ENCODE measurements at regions not wholly inside any gene's neighbourhood (a gene's known extent, or its start where the extent isn't known, plus 50 kb on each side); places are given as distances from the start of the nearest gene placed in this dataset.
"Not testable (repeated sequence)": the region's sequence is repeated elsewhere in the genome, so short reads cannot be mapped to it uniquely, and the experiment has no call there.

- DNase-seq (ENCODE audit: low spot score) = no peak
Measured at GRCh38 chr4:81673961-81674360, 202.3 kb upstream of the RASGEF1B start.

- DNase-seq (ENCODE audit: low spot score) = not testable (repeated sequence)
Measured at GRCh38 chr4:81668328-81668727, 196.6 kb upstream of the RASGEF1B start.

DNA sequence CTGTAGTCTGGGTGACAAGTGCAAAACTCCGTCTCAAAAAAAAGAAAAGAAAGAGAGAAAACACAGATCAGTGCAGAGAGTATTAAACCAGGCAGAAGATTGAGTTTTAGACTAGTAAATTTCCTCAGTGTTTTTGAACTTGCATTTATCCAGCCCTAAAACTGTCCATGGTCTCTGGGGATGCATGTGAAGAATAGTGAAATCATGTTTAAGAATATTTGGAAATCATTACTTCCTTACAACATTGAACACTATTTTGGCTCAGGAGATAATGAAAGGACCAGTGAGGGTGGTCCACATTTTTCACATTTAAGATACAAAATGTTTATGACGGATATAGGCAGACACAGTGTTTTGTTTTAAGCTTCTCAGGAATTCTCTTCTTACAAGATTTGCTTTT lies 195.8 kb upstream of the RASGEF1B start:
- DNase-seq (ENCODE audit: low spot score) = no peak

GRCh38 chr4:81666491-81666890 lies 194.8 kb upstream of the RASGEF1B start:
- no peak for DNase-seq (ENCODE audit: low spot score)

DNA sequence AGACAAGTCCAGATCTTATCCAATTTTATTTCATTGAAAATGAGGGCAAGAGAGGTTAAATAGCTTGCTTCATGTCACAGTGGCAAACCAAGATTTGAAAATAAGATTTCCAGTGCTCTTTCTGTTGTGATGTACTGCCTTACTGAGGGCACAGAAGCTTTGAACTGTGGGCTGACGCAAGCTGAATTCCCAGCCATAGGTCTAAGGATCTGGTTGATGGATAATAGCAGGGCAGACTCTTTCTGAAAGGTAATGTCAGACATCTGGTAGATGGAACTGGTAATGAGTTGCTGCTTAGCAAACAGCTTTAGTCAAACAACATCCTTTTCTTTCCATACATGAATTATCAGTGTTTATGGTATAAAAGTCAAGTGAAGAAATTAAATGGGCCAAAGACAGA lies 193.9 kb upstream of the RASGEF1B start:
- no peak for DNase-seq (ENCODE audit: low spot score)

DNA sequence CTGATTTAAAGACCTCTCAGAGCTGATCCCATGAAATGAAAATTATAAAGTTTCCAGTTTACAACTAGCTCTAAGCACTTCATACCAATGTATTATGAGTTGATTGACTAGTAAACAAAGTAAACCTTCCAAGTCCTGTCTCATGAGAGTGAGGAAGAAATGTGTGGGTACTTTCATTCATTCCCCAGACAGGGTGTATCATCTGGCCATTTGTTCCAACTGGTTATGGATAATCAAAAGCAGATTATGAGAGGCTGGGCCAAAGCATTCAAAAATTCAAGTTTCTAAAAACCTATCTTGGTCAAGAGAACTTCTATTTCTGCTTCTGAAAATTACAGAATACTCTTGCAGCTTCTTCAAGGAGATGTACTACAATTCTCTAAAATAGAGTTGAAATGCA lies 193.3 kb upstream of the RASGEF1B start:
- no peak for DNase-seq (ENCODE audit: low spot score)

- DNase-seq (ENCODE audit: low spot score) = no peak
Measured at GRCh38 chr4:81664079-81664478, 192.4 kb upstream of the RASGEF1B start.

- DNase-seq (ENCODE audit: low spot score) = no peak
Measured at GRCh38 chr4:81663368-81663767, 191.7 kb upstream of the RASGEF1B start.

- DNase-seq (ENCODE audit: low spot score) = no peak
Measured at GRCh38 chr4:81659051-81659450, 187.3 kb upstream of the RASGEF1B start.

DNA sequence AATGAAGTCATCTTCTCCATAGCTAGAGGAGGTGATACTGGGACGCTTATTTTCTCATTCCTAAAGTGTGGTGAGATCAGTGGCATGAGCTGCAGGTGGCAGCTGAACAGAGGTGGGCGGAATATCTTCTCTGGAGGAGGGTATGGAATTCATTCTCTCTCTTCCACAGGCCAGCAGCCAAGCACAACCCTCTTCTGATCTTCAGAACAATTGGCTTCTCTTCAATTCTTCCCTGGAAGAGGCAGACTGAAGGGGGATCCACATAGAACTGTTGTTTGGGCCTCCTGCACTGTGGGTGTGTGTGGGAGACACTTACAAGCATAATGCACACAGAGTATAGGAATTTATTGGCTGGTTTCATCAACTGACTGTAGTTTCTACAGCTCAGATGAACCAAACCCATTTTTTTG lies 180.4 kb upstream of the RASGEF1B start:
- DNase-seq (ENCODE audit: low spot score) = peak; percentile 26

DNA sequence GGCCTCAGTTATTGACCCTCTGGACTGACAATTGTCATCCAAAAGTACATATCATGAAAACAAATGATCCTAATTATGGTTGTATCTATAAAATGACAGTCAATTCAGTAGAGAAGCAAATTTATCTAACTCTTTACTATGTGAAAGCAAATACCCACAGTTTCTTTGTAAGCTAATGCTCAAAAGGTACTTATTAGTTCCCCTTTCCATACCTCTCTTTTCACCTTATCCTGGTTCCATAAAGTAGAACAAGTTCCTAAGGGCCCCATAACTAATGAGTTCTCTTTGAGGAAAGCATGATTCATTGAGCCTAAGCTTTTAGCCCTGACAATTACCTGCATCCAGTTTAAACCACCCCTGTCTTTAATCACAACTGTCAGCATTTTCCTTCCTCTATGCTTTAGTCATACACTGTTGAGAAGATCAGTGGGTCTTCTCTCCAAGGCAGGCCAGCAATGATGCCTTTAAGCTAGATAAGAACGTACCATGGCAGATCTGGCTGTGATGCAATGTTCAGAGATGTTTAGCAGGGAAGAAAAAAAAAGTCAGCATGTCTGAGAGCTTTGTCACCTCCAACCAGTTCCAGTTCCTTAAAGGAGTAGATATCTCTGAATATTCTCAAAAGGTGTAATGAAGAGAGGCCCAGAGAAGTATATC lies 179.7 kb upstream of the RASGEF1B start:
- DNase-seq (ENCODE audit: low spot score) = no peak

- no peak for DNase-seq (ENCODE audit: low spot score)
Measured at GRCh38 chr4:81650606-81651242, 179.0 kb upstream of the RASGEF1B start.

DNA sequence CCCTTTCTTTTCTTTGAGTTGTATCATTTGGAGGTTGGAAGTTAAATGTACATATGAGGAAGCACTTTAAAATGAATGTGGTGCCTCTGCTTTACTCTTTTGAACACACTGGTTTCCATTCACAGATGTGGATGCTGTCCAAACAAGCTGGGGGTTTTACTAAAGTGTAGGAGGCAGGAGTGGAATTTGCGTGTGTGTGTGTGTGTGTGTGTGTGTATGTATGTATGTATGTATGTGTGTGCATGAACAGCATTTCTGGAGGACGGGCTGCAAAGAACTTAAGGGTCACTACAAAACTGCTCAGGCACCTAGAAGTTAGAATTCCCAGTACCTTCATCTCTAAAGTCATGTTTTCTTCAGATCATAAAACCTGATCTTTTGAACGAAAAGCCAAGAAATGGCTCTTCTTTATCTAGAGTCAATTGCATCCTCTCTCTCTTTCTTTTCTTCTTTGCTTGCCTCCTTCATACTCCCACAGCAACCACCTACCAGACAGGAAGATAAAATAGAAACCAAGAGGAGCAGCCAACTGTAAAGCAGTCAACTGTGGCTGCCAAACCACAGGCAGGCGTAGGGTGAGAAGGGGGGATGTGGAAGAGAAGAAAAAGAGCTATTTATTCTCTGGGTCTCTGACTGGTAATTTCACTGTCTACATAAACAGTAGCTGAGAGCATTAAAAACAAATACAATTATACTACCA lies 177.0 kb upstream of the RASGEF1B start:
- no peak for DNase-seq (ENCODE audit: low spot score)

GRCh38 chr4:81647388-81647787 lies 175.7 kb upstream of the RASGEF1B start:
- no peak for DNase-seq (ENCODE audit: low spot score)

DNA sequence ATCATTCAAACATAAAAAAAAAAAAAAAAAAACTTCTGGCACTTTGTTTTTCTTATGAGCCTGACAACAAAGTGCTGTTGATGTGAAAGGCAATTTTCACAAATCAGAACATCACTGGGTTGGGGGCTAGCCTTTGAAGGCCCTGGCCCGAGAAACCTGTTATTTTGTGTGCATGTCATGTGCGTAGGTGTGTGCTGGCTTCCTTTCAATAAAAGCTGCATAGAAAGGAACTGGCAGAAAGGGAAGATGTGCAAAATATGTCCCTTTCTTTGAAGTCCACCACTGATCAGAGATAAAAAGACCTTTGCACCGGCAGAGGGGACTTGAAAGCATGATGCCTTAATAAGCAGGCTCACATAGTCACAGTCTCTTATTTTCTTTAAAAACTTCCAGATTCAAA lies 170.8 kb upstream of the RASGEF1B start:
- no peak for DNase-seq (ENCODE audit: low spot score)

DNA sequence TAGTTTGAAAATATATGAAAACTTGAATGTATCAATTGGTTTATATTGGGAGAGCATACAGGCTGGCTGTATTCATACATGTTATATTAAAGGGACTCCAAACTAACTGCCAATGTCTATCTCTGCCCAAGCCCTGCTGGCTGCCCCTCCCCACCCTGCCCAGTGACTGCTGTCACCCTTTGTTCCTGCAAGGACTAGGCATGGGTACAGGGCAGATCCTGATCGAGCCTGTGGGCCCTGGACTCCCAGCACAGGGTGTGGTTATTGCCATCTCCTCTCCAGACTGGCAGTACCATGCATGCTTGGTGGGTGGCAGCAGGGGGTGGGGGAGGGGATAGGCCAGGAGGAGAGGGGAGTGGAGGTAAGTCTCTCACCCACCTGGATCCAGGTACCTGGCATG lies 167.5 kb upstream of the RASGEF1B start:
- DNase-seq (ENCODE audit: low spot score) = no peak

DNA sequence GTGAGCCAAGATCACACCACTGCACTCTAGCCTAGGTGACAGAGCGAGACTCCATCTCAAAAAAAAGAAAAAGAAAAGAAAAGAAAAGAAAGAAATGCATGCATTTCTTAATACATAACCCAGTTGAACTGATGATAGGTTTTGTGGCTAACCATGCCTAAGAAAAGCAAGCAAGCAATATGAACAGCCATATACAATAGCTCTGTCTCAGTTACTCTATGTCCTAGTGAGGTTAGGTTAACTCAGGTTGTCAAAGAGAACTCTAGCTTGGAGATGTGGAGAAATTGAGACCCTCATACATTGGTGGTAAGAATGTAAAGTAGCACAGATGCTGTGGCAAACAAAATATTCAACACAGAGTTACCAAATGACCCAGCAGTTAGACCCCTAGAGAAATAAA lies 167.0 kb upstream of the RASGEF1B start:
- DNase-seq (ENCODE audit: low spot score) = no peak

DNA sequence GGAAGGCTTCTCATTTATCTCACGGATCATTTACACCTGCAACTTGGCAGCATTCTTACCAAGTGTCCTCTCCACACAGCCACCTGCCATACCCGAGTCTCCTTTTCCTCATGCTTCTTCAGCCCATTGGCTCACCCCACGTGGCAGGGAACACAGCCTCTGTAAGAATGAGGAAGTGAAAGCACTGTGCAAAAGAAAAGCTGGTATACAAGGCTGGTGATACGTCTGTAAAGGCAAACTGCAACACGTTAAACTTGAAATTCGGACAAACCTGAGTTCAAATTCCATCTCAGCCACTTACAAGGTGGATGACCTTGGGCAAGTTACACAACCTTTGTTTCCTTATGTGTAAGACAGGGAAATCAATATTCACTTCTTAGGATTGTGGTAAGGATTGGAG lies 164.0 kb upstream of the RASGEF1B start:
- peak; percentile 34 for DNase-seq (ENCODE audit: low spot score)

DNA sequence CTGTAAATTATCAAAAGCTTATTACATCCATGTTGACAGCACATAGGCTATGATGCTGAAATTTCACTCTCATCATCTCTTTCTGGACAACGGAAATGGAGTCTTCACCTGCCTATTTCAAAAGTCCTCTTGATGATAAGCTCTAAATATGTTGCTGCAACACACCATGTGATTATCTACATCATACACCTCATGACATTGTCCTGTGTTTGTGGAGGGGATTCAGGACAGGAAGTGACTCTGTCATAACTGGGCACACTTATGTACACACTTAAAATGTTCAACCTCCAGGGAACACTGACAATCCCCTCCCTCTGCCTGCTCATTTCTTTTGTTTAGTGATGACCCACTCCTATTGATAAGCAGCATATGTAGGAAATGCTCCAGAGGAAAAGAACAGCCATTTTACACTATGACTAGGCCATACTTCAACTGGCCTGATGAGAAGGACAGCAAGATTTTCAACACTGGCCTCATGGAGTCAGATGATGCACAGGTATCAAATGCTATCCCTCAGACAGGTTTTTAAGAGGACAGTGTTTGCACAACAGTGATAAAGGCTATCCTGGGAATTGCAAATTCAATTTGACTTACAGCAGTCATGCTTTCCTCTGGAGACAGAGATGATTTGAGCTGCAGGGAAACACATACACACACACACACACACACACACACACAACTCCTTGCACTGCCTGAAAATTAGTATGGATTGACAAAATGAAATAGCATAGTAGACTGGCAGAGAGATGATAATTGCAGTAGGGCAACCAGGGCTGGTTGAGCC lies 163.3 kb upstream of the RASGEF1B start:
- no peak for DNase-seq (ENCODE audit: low spot score)

- DNase-seq (ENCODE audit: low spot score) = no peak
Measured at GRCh38 chr4:81634165-81634564, 162.5 kb upstream of the RASGEF1B start.

DNA sequence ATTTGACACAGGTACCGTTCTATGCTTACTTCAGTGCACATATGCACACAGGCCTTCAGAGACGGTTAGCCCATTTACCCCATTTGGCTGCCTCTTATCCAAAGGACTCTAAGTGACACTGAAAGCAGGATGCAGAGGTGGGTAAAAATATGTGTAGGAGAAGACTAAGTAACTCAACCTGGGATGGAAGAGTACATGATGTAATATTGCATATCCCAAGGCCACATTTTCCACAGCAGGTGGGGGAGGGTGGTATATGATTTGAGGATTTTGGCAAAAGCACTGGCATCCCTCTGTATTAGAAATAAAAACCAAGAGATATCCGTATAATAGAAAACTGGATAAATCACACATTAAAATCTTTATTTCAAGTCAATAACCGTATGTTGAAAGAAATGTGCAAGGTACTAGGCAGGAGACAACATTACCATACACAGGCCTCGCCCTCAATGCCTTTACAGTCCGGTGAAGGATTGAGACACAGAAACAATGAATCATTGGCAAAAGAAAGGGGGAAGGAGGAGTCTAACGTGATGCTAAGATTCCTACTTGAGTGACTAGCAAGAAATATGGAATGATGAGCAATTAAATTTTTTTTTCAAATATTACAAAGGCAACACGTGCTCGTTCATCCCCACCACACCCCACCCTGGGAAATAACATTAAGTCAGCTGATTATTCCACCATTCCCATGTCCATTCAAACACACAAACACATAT lies 161.0 kb upstream of the RASGEF1B start:
- DNase-seq (ENCODE audit: low spot score) = no peak

- peak; percentile 46 for DNase-seq (ENCODE audit: low spot score)
Measured at GRCh38 chr4:81631958-81632441, 160.3 kb upstream of the RASGEF1B start.
